Stimulated activated CD4-positive, alpha-beta T cell treated with anti-CD3 and anti-CD28 coated beads, Interleukin-12 subunit alpha, Interleukin-12 subunit beta, amount 100 ng/mL, for 24 hours (primary cell): ENCODE measurements at regions not wholly inside any gene's neighbourhood (a gene's known extent, or its start where the extent isn't known, plus 50 kb on each side); places are given as distances from the start of the nearest gene placed in this dataset.
"Not testable (repeated sequence)": the region's sequence is repeated elsewhere in the genome, so short reads cannot be mapped to it uniquely, and the experiment has no call there.

ENCODE experiments used
- DNase-seq, 2 experiments: peaks; one replicate each; pipeline ENCODE4 v3.0.0-alpha.2; 2020; ENCODE audit warnings: low read depth in 2 of 2

GRCh38 chr20:29120088-29120487 lies 2137.4 kb upstream of the DEFB115 start:
- DNase-seq, result not testable (repeated sequence)

DNA sequence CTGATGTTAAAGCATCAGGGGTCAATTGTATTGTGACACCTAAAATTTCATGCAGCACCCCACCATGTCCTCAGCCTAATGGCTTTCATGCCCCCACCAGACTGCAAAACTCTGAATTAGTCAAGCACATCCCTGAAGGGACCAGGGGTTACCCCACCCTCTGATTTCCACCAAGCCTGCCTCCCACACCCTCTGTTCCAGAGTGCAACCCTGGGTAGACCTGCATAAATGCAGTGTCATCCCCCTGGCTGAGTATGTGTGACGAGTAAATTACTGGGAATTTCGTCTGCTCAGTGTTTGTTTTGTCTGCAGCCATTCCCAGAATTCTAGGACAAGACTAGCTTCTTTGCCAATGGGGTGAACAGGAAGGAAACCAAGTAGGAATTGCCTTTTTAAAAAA lies 2136.9 kb upstream of the DEFB115 start:
- not testable (repeated sequence) for DNase-seq

GRCh38 chr20:29122784-29123183 lies 2134.7 kb upstream of the DEFB115 start:
- DNase-seq, result not testable (repeated sequence)

- DNase-seq, result no peak
Observed at GRCh38 chr20:29123861-29124260, 2133.6 kb upstream of the DEFB115 start.
